ENCODE measurements at regions not wholly inside any gene's neighbourhood (a gene's known extent, or its start where the extent isn't known, plus 50 kb on each side); places are given as distances from the start of the nearest gene placed in this dataset.
A peak's percentile ranks its signal among the peaks of the same experiment; 100 is the strongest.
"Not testable (repeated sequence)": the region's sequence is repeated elsewhere in the genome, so short reads cannot be mapped to it uniquely, and the experiment has no call there.

- DNase-seq = no peak
Measured at GRCh38 chr10:26621243-26621888, 76.1 kb upstream of the PDSS1 start.

GRCh38 chr10:26621889-26622711 is 75.4 kb upstream of the PDSS1 start:
- peak; percentile 67 to 79 for DNase-seq

GRCh38 chr10:26622891-26623290 is 74.6 kb upstream of the PDSS1 start:
- no peak for DNase-seq

- DNase-seq = no peak
Measured at GRCh38 chr10:26624006-26624405, 73.5 kb upstream of the PDSS1 start.

GRCh38 chr10:26626066-26626465 is 71.4 kb upstream of the PDSS1 start:
- DNase-seq = no peak

GRCh38 chr10:26627324-26627723 is 70.2 kb upstream of the PDSS1 start:
- peak; percentile 39 to 53 for DNase-seq

GRCh38 chr10:26628395-26628794 is 69.1 kb upstream of the PDSS1 start:
- peak; percentile 11 to 50 for DNase-seq

- DNase-seq = not testable (repeated sequence)
Measured at GRCh38 chr10:26632171-26632570, 65.3 kb upstream of the PDSS1 start.

- DNase-seq = not testable (repeated sequence)
Measured at GRCh38 chr10:26634111-26634510, 63.4 kb upstream of the PDSS1 start.

GRCh38 chr10:26637521-26638275 is 59.8 kb upstream of the PDSS1 start:
- no peak for DNase-seq

- no peak for DNase-seq
Measured at GRCh38 chr10:26640391-26640790, 57.1 kb upstream of the PDSS1 start.

GRCh38 chr10:26642896-26643653 is 54.4 kb upstream of the PDSS1 start:
- DNase-seq = no peak

- no peak for DNase-seq
Measured at GRCh38 chr10:26647602-26648244, 49.8 kb upstream of the PDSS1 start.

All from inflammatory macrophage (primary cell).